ENCODE measurements at regions not wholly inside any gene's neighbourhood (a gene's known extent, or its start where the extent isn't known, plus 50 kb on each side); places are given as distances from the start of the nearest gene placed in this dataset.

DNA sequence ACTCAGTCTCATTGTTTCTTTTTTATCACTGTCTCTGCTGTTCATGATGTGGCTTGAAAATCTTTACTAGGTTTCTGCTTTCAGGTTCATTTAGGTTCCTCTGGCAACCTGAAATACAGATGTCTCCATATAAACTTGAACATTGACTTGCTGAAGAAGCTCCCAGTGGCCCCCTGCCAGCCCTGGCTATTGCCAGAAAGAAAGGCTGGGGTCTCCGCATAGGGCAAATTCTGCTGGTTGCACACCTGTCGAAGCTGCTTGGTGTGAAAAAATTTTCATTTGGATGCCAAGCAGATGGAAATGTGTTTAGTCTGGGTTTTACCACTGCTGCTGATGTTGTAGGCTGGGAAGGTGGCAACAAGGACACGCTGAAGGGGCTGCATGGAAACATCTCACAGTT is 826.7 kb upstream of the GHITM start:
- no peak for TF ChIP-seq EP300 (IDR thresholded peaks at IDR 0.05; ENCODE audit: borderline replicate concordance in 1 of 2, low read depth in 2 of 2, low read length in 2 of 2)
- TF ChIP-seq CHD2 (IDR thresholded peaks at IDR 0.05; ENCODE audit: low read length), result no peak
- no peak for TF ChIP-seq POLR2A (IDR thresholded peaks at IDR 0.05; ENCODE audit: control extremely low read depth in 1 of 2, low read depth in 2 of 2, low read length in 2 of 2)
- TF ChIP-seq, protein P1, sequence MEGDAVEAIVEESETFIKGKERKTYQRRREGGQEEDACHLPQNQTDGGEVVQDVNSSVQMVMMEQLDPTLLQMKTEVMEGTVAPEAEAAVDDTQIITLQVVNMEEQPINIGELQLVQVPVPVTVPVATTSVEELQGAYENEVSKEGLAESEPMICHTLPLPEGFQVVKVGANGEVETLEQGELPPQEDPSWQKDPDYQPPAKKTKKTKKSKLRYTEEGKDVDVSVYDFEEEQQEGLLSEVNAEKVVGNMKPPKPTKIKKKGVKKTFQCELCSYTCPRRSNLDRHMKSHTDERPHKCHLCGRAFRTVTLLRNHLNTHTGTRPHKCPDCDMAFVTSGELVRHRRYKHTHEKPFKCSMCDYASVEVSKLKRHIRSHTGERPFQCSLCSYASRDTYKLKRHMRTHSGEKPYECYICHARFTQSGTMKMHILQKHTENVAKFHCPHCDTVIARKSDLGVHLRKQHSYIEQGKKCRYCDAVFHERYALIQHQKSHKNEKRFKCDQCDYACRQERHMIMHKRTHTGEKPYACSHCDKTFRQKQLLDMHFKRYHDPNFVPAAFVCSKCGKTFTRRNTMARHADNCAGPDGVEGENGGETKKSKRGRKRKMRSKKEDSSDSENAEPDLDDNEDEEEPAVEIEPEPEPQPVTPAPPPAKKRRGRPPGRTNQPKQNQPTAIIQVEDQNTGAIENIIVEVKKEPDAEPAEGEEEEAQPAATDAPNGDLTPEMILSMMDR (IDR thresholded peaks at IDR 0.05; ENCODE audit: control extremely low read depth in 1 of 3, insufficient read depth in 1 of 3, low read depth in 1 of 3, low read length in 3 of 3), result no peak
- no peak for TF ChIP-seq POLR2AphosphoS5 (IDR thresholded peaks at IDR 0.05; ENCODE audit: low read depth, low read length)
- TF ChIP-seq GABPA (IDR thresholded peaks at IDR 0.05; ENCODE audit: borderline replicate concordance, insufficient read depth, low read length), result no peak
- TF ChIP-seq, protein P2, sequence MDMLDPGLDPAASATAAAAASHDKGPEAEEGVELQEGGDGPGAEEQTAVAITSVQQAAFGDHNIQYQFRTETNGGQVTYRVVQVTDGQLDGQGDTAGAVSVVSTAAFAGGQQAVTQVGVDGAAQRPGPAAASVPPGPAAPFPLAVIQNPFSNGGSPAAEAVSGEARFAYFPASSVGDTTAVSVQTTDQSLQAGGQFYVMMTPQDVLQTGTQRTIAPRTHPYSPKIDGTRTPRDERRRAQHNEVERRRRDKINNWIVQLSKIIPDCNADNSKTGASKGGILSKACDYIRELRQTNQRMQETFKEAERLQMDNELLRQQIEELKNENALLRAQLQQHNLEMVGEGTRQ (IDR thresholded peaks at IDR 0.05; ENCODE audit: low read length), result no peak
- TF ChIP-seq CREB1 (IDR thresholded peaks at IDR 0.05), result no peak
- no peak for TF ChIP-seq SP2 (IDR thresholded peaks at IDR 0.05; ENCODE audit: low read length)
- TF ChIP-seq RFX5 (IDR thresholded peaks at IDR 0.05; ENCODE audit: borderline replicate concordance, low read depth, low read length), result no peak
- no peak for TF ChIP-seq SIN3A (conservative IDR thresholded peaks at IDR 0.05 in 1 of 2, IDR thresholded peaks at IDR 0.05 in 1 of 2; ENCODE audit: low read depth in 1 of 2, low read length in 2 of 2)
- no peak for TF ChIP-seq HDAC2 (IDR thresholded peaks at IDR 0.05; ENCODE audit: borderline replicate concordance in 1 of 2, low read depth in 2 of 2, low read length in 2 of 2)
- no peak for TF ChIP-seq ASH2L (IDR thresholded peaks at IDR 0.05; ENCODE audit: low read length)
- no peak for TF ChIP-seq EZH2 (IDR thresholded peaks at IDR 0.05; ENCODE audit: low read depth, low read length, severe bottlenecking)
